GM21529 (cell line): ENCODE measurements at regions not wholly inside any gene's neighbourhood (a gene's known extent, or its start where the extent isn't known, plus 50 kb on each side); places are given as distances from the start of the nearest gene placed in this dataset.
"Not testable (repeated sequence)": the region's sequence is repeated elsewhere in the genome, so short reads cannot be mapped to it uniquely, and the experiment has no call there.

Experiments
- ATAC-seq: cut with Tn5 transposase; IDR thresholded peaks from one replicate; pipeline ENCODE4 v1.9.1; 2021; ENCODE audit not compliant: unreplicated experiment

DNA sequence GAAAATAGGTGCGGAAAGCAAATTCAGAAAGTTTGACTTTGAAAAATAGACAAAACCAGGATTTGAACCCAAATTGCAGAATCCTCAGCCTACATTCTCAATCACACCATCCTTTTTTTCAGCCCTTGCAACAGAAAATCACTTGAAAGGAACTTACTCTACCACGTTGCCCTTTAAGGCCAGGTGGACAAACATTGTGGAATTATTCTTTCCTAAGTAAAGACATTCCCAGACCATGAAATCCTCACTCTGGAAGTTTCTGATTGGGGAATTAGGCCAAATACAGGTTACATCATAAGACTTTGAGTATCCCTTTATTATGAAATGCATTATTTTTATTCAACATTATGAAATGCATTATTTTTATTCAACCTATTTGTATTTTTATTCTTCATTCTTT is 259.4 kb downstream of the RAD51AP2 start:
- ATAC-seq, result no peak

DNA sequence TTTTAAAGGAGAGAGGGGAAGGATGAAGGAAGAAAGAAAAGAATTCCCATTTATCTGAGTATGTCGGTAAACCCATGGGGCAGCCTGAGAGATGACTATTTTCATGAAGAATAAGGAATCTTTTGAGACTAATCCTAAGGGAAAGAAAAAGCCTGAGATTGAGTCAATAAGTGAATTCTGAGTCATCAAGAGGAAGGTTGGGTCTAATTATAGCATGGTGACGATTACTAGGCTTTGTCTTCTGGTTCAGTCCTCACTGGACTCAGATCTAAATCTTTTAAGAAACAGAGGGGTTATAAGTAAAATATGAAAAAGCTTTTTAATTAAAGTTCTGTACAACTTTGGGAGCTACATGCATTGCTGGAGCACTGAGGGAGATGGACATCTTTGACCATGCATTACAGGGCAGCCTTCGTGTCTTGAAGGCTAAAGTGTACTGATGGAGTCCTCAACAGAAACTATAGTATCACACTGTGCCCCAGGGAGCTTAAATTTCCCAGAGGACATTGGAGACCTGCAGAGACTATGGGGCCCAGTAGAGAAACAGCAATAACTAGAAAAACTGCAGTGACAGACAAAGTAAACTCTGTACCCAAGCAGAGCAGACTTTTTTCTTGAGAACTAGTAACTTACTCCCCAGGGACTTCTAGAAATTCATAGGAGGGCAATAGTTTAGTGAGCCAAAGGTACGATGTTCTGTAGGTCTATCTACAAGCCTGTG is 260.9 kb downstream of the RAD51AP2 start:
- peak; percentile 51 for ATAC-seq

DNA sequence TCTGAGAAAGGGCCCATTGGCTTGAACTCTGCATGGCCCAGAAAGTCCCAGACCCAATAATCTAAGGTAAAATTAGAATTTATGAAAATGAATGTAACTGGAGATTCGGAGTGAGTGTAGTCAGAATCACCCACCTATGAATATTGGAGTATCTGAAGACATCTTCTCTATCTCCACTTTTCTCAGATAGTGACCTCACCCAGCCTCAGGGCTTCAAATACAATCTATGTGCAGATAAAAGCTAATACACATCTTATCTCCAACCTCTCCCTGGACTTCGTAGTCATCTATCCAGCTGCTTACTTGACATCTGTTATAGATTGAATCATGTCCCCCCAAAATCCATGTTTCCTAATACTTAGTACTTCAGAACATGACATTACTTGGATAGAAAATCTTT is 263.2 kb downstream of the RAD51AP2 start:
- no peak for ATAC-seq

DNA sequence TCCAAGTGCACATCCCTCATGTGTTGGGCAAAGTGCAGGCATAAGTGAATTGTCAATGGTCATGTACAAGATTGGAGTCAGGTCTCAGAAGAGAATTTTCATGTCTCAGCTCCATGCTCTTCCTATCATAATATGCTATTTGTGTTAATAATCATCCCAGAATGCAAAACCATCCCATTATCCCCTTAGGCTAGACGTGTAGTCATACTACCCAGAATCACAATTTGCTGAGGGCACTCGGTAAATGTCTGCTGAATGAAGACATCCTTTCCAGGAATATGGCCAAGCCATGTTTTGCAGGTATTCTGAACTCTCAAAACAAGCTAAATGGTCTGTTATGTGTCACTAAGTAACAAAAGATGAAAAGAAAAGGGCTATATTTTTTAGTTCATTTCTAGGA is 263.8 kb downstream of the RAD51AP2 start:
- no peak for ATAC-seq

DNA sequence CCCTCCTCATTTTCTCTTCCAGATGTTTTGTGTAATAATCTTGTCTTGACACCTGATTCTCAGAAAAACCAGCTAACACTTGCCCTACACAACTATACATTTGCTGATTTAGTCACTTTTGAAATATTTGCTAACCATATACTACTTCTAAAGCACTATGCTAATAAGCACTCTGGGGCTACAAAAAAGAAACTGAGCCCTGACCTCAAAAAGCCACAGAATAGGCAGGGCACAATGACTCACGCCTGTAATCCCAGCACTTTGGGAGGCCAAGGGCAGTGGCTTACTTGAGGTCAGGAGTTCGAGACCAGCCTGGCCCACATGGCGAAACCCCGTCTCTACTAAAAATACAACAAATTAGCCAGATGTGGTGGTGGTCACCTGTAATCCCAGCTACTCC is 266.0 kb downstream of the RAD51AP2 start:
- no peak for ATAC-seq

DNA sequence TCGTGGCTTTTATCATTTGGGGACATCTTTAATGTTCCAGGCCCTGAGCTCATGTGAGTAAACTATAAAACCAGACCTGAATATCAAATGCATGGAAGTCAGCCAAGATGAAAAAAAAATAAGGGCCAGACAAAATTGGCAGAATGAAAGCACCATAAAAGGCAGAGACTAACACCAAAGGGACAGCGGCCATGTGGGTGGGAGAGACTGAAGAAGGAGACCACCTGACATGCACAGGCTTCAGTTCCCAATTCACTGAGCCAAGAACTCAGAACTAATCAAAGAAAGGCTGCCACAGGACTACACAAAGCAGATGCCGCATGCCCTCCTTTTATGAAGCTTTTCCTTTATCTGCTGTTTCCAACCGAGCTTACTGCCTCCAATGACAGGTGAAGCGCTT is 267.1 kb downstream of the RAD51AP2 start:
- no peak for ATAC-seq

DNA sequence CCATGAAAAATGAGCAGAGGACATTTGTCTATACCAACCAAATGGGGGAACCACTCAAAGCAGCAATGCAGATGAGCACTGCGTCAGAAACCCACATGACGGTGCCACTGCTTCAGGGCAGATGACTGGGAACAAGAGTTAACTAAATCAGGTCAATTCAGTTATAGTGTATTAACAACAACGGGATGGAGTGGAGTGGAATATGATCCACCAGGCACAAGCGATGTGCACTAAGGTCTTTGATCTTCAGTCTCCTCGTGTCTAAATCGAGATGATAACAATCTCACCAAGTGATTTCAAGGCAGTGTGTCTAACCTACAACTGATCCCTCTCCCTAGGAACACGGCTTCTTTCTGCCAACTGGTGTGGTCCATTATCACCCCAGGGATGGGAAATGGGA is 269.0 kb downstream of the RAD51AP2 start:
- no peak for ATAC-seq

DNA sequence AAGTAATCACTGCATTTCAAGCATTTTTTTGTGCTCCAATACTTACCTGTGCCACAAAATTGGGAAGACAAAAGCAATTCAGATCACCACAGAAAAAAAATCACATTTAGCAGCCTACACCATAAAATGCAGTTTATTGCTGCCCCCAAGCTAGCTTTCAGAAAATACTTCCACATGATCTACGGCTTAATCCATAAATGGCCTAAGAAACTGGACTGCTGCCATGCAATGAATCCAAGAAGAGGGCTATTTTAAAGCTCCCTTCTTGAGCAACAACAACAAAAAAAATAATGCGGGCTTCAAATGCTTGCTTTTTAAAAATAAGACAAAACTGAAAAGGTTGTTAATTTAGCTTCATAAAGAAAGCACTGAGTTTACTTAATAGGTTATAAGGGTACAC is 272.3 kb downstream of the RAD51AP2 start:
- no peak for ATAC-seq

DNA sequence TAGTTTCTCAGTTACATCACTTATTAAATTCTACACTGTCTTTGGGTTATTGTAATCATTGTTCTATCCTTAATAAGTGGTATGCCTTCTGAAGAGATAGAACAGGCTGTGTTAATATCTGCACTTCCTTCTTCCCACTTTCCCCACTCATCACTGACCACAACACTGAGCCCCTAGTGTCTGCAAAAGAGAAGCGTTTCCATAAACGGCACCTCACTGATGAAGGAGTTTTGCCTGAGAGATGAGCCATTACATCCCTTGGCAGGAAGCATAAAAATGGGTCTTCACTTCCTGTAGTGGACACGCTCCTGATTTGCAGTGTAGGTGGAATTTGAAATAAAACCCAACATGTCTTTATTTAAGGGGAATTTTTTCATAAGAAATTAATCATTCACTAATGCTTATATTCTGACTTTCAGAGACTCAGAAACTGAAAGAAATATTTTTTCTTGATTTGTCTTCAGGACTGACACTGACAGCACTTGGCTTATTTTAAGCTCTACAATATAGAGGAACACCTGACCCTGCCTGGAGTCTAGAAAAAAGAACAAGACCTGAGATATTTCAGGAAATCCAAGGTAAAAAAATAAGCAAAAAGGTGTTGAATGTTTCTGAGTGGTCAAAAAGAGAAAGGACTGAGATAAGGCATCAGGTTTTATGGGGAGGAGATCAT is 275.3 kb downstream of the RAD51AP2 start:
- ATAC-seq, result no peak

DNA sequence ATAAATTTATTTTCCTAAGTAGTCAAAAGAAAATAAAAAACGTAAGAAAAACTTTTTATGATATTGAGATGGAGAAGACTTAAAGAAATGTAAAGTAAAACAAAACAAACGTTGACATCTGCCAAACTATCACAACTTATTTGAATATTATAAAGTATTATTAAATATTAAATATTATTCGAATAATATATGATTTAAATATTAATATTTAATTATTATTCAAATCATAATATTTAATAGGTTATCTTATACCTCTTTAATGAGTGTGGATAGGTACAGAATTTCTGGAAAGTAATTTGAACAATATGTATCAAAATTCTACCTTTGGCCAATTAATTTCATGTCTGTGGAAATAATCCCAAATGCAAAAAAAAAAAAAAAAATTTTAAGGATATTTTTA is 278.7 kb downstream of the RAD51AP2 start:
- ATAC-seq, result no peak

DNA sequence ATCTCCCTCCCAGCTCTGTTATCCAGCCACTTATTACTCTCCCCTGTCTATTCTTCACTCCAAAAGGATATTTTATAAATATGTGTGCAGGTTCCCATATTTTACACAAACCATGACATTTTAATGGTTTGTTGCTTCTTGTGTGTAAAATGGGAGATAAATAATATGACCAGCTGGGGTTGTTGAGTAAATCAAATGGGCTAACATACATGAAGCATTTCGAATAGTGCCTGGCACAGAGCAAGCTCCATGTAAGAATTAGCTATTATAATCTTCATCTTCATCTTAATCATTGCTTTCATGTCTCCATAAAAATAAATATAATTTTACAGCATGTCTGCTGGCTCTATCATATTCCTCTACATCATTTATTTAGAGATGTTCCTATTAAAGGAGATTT is 283.1 kb downstream of the RAD51AP2 start:
- no peak for ATAC-seq

DNA sequence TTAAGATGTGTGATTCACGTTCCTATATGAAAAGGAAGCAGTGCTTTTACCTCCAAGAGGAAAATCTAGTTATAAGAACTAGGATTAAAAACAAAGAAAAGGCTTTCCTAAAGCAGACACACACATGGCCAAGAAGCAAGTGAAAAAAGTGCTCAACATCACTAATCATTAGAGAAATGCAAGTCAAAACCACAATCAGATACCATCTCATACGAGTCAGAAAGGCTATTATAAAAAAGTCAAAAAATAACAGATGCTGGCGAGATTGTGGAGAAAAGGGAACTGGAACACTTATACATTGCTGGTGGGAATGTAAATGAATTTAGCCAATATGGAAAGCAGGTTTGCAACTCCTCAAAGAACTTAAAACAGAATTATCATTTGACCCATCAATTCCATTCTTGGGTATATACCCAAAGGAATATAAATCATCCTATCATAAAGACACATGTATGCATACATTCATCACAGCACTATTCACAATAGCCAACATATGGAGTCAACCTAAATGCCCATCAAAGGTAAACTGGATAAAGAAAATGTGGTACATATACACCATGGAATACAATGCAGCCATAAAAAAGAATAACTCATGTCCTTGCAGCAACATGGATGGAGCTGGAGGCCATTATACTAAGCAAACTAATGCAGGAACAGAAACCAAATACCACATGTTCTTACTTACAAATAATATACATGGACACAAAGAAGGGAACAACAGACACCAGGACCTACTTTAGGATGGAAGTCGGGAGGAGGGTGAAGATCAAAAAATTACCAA is 285.3 kb downstream of the RAD51AP2 start:
- no peak for ATAC-seq

DNA sequence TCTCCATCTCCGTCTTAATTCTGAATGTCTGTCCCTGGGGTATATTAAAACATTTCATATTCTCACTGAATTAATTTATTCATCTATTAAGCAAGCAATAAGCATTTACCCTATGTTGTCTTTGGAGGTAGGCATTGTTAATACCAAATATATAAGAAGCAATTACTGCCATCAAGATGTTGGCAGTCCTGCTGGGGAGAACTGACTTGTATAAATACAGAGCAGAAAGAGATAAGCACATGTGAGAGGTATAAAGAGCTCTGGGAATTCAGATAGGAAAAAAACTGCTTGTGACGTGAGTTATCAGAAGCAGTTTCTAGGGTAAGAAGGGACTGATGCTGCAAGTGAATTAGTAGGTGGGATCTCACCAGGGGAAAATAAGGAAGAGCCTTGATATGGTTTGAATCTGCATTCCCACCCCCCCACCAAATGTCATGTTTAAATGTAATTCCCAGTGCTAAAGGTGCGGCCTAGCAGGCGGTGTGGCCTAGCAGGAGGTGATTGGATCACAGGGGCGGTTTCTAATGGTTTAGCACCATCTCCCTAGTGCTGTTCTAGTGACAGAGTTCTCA is 286.8 kb downstream of the RAD51AP2 start:
- no peak for ATAC-seq

DNA sequence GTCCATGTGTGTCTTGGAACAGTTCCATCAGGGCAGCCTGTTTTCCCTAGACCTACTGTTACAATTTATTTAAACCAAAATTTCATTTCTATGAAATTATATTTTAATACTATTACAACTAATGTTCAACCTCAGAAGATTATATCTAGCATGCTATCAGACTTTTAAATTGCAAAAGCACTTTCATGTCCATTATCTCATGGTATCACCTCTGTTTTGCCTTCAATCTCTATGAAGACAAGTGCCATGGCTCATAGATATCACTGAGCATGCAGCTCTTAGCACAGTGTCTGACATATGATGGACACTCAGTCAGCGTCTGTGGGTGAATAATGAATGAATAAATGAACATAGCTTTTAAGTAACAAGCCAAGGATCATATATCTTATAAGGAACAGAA is 288.8 kb downstream of the RAD51AP2 start:
- no peak for ATAC-seq

DNA sequence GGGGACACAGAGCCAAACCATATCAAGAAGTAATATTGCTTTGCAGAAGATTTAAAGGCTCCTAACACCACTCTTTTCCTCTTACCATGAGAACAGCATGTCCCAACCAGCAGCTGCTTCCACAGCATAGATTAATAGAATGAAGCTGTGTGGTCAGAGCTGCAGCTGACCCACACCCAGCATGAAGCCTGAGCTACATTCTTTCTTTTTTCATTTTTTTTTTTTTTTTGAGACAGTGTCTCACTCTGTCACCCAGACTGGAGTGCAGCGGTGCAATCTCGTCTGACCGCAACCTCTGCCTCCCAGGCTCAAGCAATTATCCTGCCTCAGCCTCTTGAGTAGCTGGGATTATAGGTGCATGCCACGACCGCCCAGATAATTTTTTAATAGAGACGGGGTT is 289.8 kb downstream of the RAD51AP2 start:
- no peak for ATAC-seq

DNA sequence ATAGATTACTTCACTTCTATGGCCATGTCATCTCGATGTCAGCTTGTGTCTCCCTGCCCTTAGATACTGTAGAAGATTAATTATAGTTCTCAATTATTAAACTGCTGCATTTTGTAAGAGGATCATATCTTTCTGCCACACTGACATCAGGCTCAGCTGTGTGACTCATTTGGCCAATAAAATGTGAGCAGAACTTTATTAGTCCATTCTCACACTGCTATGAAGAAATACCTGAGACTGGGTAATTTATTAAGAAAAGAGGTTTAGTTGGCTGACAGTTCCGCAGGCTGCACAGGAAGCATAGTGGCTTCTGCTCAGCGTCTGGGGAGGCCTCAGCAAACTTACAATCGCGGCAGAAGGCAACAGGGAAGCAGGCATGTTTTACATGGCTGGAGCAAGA is 290.4 kb downstream of the RAD51AP2 start:
- ATAC-seq, result no peak

DNA sequence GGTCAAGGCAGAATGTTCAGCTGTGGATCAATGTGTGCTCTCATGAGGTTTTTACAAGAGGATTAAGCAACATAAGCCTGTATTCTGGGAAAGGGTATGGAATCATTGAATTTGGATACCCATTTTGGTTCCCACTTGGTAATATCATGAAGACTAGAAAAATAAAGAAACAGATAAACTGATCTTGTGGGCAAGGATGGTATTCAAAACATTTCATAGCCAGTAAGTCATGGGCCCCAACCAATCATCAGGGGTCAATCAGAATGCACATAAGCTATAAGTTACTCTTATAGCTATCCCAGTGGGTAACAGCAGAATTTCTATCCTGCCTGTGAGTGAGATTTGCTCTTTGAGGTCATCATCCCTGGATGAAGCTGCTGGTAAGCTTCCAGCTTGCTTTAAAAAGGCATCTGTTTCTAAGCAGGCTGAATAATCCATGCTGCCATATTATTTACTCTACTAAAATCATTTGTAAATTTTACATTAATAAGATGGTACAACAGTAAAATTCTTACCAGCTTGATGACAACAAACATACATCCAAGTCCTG is 291.2 kb downstream of the RAD51AP2 start:
- ATAC-seq, result no peak

DNA sequence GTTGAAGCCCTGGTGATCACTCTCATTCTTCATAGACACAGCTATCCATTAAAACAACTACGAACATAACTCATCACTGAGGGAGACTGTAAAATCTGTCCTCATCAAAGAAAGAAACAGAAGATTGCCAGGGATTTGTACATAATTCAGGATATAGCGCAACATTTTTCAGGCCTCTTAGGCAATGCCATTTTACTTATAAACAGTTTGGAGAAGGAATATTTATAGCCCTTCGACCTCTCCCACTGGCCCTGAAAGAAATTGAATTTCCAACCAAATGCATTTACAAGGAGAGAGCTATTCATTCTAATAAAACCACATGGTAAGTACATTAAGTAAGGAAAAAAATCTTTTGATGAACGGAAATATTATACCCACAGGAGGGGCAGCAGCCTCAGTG is 295.0 kb downstream of the RAD51AP2 start:
- no peak for ATAC-seq

DNA sequence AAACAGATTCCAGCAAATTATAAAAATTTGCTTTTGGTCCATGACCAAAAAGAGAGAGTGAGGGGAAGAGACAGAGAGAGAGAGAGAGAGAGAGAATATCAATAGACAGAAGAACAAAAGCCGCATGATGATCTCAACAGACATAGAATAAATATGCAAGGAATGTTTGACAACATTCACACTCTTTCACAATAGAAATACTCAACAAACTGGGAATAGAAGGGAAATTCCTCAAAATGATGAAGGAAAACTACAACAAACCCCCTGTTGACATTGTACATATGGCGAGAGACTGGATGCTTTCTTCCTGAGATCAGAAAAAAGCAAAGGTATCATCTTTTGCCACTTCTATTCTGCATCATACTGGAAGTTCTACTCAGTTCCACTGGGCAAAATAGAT is 309.7 kb downstream of the RAD51AP2 start:
- no peak for ATAC-seq

DNA sequence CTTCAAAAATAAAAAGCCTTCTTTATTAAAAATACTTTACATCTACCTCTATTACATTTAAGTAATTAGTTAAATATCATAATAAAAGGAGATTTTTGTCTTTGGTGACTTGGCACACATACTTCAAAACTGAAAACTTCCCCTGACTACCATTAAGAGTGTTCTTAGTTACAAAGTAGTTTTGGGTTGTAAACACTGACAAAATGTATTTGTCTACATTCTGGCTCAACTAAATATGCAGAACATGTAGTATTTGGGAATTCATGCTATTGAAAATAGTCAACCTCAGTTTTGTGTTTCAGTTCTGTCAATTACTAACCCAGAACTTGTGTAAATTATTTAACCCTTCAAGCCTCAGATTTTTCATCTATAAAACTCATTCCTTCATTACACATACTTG is 311.5 kb downstream of the RAD51AP2 start:
- ATAC-seq, result no peak

DNA sequence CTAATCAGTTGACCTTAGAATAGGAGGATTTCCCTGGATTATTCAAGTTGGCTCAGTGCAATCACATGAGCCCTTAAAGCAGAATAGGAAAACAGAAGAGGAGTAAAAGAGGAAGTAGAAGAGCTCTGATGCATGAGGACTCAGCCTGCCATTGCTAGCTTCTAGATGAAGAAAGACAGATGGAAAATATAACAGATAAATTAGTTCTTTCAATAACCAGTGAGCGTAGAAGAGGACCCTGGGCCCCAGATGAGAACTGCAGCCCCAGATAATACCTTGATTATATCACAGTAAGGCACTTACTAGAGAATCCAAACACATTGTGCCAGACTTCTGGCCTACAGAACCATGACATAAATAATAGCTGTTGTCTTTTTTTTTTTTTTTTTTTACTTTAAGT is 314.0 kb downstream of the RAD51AP2 start:
- ATAC-seq, result not testable (repeated sequence)
